Nephron progenitor cell (in vitro differentiated cells): ENCODE measurements at regions not wholly inside any gene's neighbourhood (a gene's known extent, or its start where the extent isn't known, plus 50 kb on each side); places are given as distances from the start of the nearest gene placed in this dataset.
A peak's percentile ranks its signal among the peaks of the same experiment; 100 is the strongest.

ENCODE experiments used
- DNase-seq: peaks from one replicate; pipeline ENCODE4 v3.0.0; 2021
- H3K27ac Mint-ChIP-seq: 2 replicates; pipeline ENCODE4 v1.8.0; 2021; ENCODE audit warnings: mild to moderate bottlenecking, moderate library complexity, mixed read lengths
- H3K27me3 Mint-ChIP-seq: 2 replicates; pipeline ENCODE4 v1.8.0; 2021; ENCODE audit warnings: mild to moderate bottlenecking, low read depth, mixed read lengths; ENCODE audit not compliant: poor library complexity
- H3K36me3 Mint-ChIP-seq: 2 replicates; pipeline ENCODE4 v1.8.0; 2021; ENCODE audit warnings: low read depth, mixed read lengths
- H3K4me1 Mint-ChIP-seq: 2 replicates; pipeline ENCODE4 v1.8.0; 2021; ENCODE audit warnings: mixed read lengths
- H3K4me3 Mint-ChIP-seq: 2 replicates; pipeline ENCODE4 v1.8.0; 2021; ENCODE audit warnings: mild to moderate bottlenecking, moderate library complexity, mixed read lengths
- H3K9me3 Mint-ChIP-seq: 2 replicates; pipeline ENCODE4 v1.8.0; 2021; ENCODE audit warnings: mild to moderate bottlenecking, moderate library complexity, mixed read lengths
- CTCF ChIP-seq: fragments of 200-600 bp; sonication (generic); IDR thresholded peaks from 2 replicates; pipeline ENCODE4 v1.5.0; 2021; ENCODE audit warnings: antibody characterized with exemption

- Mint-ChIP-seq H3K27me3 (peaks cover 14% of the 10 kb centered on the region), H3K36me3 (peaks cover 31% of the 10 kb centered on the region), H3K4me3 (no peak overlapping the region), H3K9me3 (peaks cover 44% of the 10 kb centered on the region), H3K4me1 (peaks cover 9% of the 10 kb centered on the region), H3K27ac (peak overlapping the region; percentile 9)
- no peak for TF ChIP-seq CTCF
- no peak for DNase-seq
These were observed 85.2 kb upstream of the PRL start for GRCh38 chr6:22381845-22382544.

GRCh38 chr6:22383016-22383415 is 86.2 kb upstream of the PRL start:
- no peak for TF ChIP-seq CTCF
- Mint-ChIP-seq H3K36me3 (peaks cover 32% of the 10 kb centered on the region), H3K27ac (no peak overlapping the region), H3K4me3 (no peak overlapping the region), H3K27me3 (peaks cover 11% of the 10 kb centered on the region), H3K9me3 (peaks cover 43% of the 10 kb centered on the region), H3K4me1 (peaks cover 9% of the 10 kb centered on the region)
- no peak for DNase-seq

- no peak for DNase-seq
- peaks cover 18% of the 10 kb centered on the region for H3K36me3 Mint-ChIP-seq
- H3K9me3 Mint-ChIP-seq, result peaks cover 24% of the 10 kb centered on the region
- no peaks in the 10 kb centered on the region for H3K27me3 Mint-ChIP-seq
- H3K27ac Mint-ChIP-seq, result peak overlapping the region; percentile 17
- no peaks in the 10 kb centered on the region for H3K4me1 Mint-ChIP-seq
- H3K4me3 Mint-ChIP-seq, result no peak overlapping the region
- no peak for TF ChIP-seq CTCF
These were observed 95.9 kb upstream of the PRL start for GRCh38 chr6:22392711-22393110.

- DNase-seq, result no peak
- Mint-ChIP-seq H3K9me3 (peaks cover 10% of the 10 kb centered on the region), H3K4me3 (no peak overlapping the region), H3K27ac (no peak overlapping the region), H3K36me3 (peaks cover 4% of the 10 kb centered on the region), H3K27me3 (no peaks in the 10 kb centered on the region), H3K4me1 (peaks cover 8% of the 10 kb centered on the region)
- TF ChIP-seq CTCF, result no peak
These were observed 97.9 kb upstream of the PRL start for GRCh38 chr6:22394691-22395090.

- Mint-ChIP-seq H3K36me3 (peaks cover 12% of the 10 kb centered on the region), H3K9me3 (no peaks in the 10 kb centered on the region), H3K27me3 (no peaks in the 10 kb centered on the region), H3K27ac (no peak overlapping the region), H3K4me3 (no peak overlapping the region), H3K4me1 (peaks cover 34% of the 10 kb centered on the region)
- no peak for TF ChIP-seq CTCF
- DNase-seq, result no peak
These were observed 102.9 kb upstream of the PRL start for GRCh38 chr6:22399693-22400092.

- TF ChIP-seq CTCF, result no peak
- H3K27ac Mint-ChIP-seq, result peak overlapping the region; percentile 86
These were observed 104.4 kb upstream of the PRL start for GRCh38 chr6:22401206-22401605.

More at GRCh38 chr6:22401206-22401605, 104.4 kb upstream of the PRL start:
- Mint-ChIP-seq H3K9me3 (no peaks in the 10 kb centered on the region), H3K4me3 (no peak overlapping the region), H3K27me3 (no peaks in the 10 kb centered on the region), H3K4me1 (peaks cover 34% of the 10 kb centered on the region), H3K36me3 (peaks cover 12% of the 10 kb centered on the region)
- no peak for DNase-seq
